ENCODE measurements at regions not wholly inside any gene's neighbourhood (a gene's known extent, or its start where the extent isn't known, plus 50 kb on each side); places are given as distances from the start of the nearest gene placed in this dataset.

- Histone ChIP-seq H3K27me3 (no peaks in the 10 kb centered on the region), H3K4me3 (no peak overlapping the region), H3K9me3 (replicated peaks) (no peaks in the 10 kb centered on the region; the same call in 1 of the 2 replicates), H3K36me3 (no peaks in the 10 kb centered on the region), H3K4me1 (peaks cover 8% of the 10 kb centered on the region; the same call in 1 of the 2 replicates), H3K27ac (no peak overlapping the region)
- DNase-seq, result no peak
These were observed 392.5 kb downstream of the TMEM167A start for GRCh38 chr5:82684659-82685058.

GRCh38 chr5:82684165-82684564 is 393.0 kb downstream of the TMEM167A start:
- no peaks in the 10 kb centered on the region; the same call in 1 of the 2 replicates for H3K9me3 ChIP-seq (replicated peaks)

GRCh38 chr5:82679660-82680059 is 397.5 kb downstream of the TMEM167A start:
- DNase-seq, result no peak
- no peaks in the 10 kb centered on the region for H3K36me3 ChIP-seq
- no peaks in the 10 kb centered on the region for H3K27me3 ChIP-seq
- H3K9me3 ChIP-seq (replicated peaks), result no peaks in the 10 kb centered on the region
- H3K4me1 ChIP-seq, result no peaks in the 10 kb centered on the region
- no peak overlapping the region for H3K27ac ChIP-seq
- H3K4me3 ChIP-seq, result no peak overlapping the region

More at GRCh38 chr5:82684165-82684564, 393.0 kb downstream of the TMEM167A start:
- no peaks in the 10 kb centered on the region for H3K27me3 ChIP-seq
- no peak for DNase-seq
- H3K36me3 ChIP-seq, result no peaks in the 10 kb centered on the region
- peaks cover 3% of the 10 kb centered on the region; the same call in 1 of the 2 replicates for H3K4me1 ChIP-seq
- H3K4me3 ChIP-seq, result no peak overlapping the region
- H3K27ac ChIP-seq, result no peak overlapping the region

GRCh38 chr5:82676661-82677060 is 398.5 kb upstream of the RPS23 start:
- no peaks in the 10 kb centered on the region for H3K36me3 ChIP-seq
- no peak for DNase-seq
- H3K27ac ChIP-seq, result no peak overlapping the region
- no peak overlapping the region for H3K4me3 ChIP-seq
- H3K27me3 ChIP-seq, result no peaks in the 10 kb centered on the region
- H3K9me3 ChIP-seq (replicated peaks), result no peaks in the 10 kb centered on the region
- H3K4me1 ChIP-seq, result no peaks in the 10 kb centered on the region

- Histone ChIP-seq H3K27me3 (no peaks in the 10 kb centered on the region), H3K27ac (no peak overlapping the region), H3K36me3 (no peaks in the 10 kb centered on the region), H3K9me3 (replicated peaks) (no peaks in the 10 kb centered on the region), H3K4me3 (no peak overlapping the region), H3K4me1 (no peaks in the 10 kb centered on the region)
- DNase-seq, result no peak
These were observed 396.5 kb upstream of the RPS23 start for GRCh38 chr5:82674671-82675070.

- no peak overlapping the region for H3K4me3 ChIP-seq
- H3K9me3 ChIP-seq (replicated peaks), result no peaks in the 10 kb centered on the region
- H3K4me1 ChIP-seq, result no peaks in the 10 kb centered on the region
- no peak overlapping the region for H3K27ac ChIP-seq
- H3K36me3 ChIP-seq, result no peaks in the 10 kb centered on the region
- no peak for DNase-seq
- no peaks in the 10 kb centered on the region for H3K27me3 ChIP-seq
These were observed 395.1 kb upstream of the RPS23 start for GRCh38 chr5:82673057-82673809.

- Histone ChIP-seq H3K27me3 (no peaks in the 10 kb centered on the region), H3K36me3 (no peaks in the 10 kb centered on the region), H3K4me3 (no peak overlapping the region), H3K9me3 (replicated peaks) (no peaks in the 10 kb centered on the region), H3K27ac (no peak overlapping the region), H3K4me1 (no peaks in the 10 kb centered on the region)
- no peak for DNase-seq
These were observed 392.5 kb upstream of the RPS23 start for GRCh38 chr5:82670692-82671091.

- Histone ChIP-seq H3K4me3 (no peak overlapping the region), H3K27me3 (no peaks in the 10 kb centered on the region)
- DNase-seq, result no peak
These were observed 391.6 kb upstream of the RPS23 start for GRCh38 chr5:82669720-82670119.

GRCh38 chr5:82666312-82666711 is 388.2 kb upstream of the RPS23 start:
- Histone ChIP-seq H3K27ac (no peak overlapping the region), H3K27me3 (no peaks in the 10 kb centered on the region), H3K36me3 (no peaks in the 10 kb centered on the region), H3K9me3 (replicated peaks) (no peaks in the 10 kb centered on the region), H3K4me3 (no peak overlapping the region), H3K4me1 (no peaks in the 10 kb centered on the region)
- no peak for DNase-seq

More at GRCh38 chr5:82669720-82670119, 391.6 kb upstream of the RPS23 start:
- H3K27ac ChIP-seq, result no peak overlapping the region
- H3K4me1 ChIP-seq, result no peaks in the 10 kb centered on the region
- H3K9me3 ChIP-seq (replicated peaks), result no peaks in the 10 kb centered on the region
- no peaks in the 10 kb centered on the region for H3K36me3 ChIP-seq

- DNase-seq, result peak in 1 of 2 experiments; percentile 9
- no peaks in the 10 kb centered on the region for H3K36me3 ChIP-seq
- no peaks in the 10 kb centered on the region for H3K27me3 ChIP-seq
These were observed 386.6 kb upstream of the RPS23 start for GRCh38 chr5:82664732-82665131.

GRCh38 chr5:82663225-82663624 is 385.1 kb upstream of the RPS23 start:
- Histone ChIP-seq H3K27ac (no peak overlapping the region), H3K4me1 (no peaks in the 10 kb centered on the region), H3K9me3 (replicated peaks) (no peaks in the 10 kb centered on the region), H3K4me3 (no peak overlapping the region), H3K27me3 (no peaks in the 10 kb centered on the region), H3K36me3 (no peaks in the 10 kb centered on the region)
- no peak for DNase-seq

More at GRCh38 chr5:82664732-82665131, 386.6 kb upstream of the RPS23 start:
- H3K4me3 ChIP-seq, result no peak overlapping the region
- H3K27ac ChIP-seq, result no peak overlapping the region
- no peaks in the 10 kb centered on the region for H3K4me1 ChIP-seq
- no peaks in the 10 kb centered on the region for H3K9me3 ChIP-seq (replicated peaks)

GRCh38 chr5:82662340-82662739 is 384.2 kb upstream of the RPS23 start:
- Histone ChIP-seq H3K27ac (no peak overlapping the region), H3K9me3 (replicated peaks) (no peaks in the 10 kb centered on the region)
- DNase-seq, result no peak

GRCh38 chr5:82661933-82662332 is 383.8 kb upstream of the RPS23 start:
- Histone ChIP-seq H3K9me3 (replicated peaks) (no peaks in the 10 kb centered on the region), H3K4me3 (no peak overlapping the region), H3K27ac (no peak overlapping the region), H3K4me1 (no peaks in the 10 kb centered on the region), H3K27me3 (no peaks in the 10 kb centered on the region), H3K36me3 (no peaks in the 10 kb centered on the region)
- DNase-seq, result no peak

More at GRCh38 chr5:82662340-82662739, 384.2 kb upstream of the RPS23 start:
- Histone ChIP-seq H3K27me3 (no peaks in the 10 kb centered on the region), H3K36me3 (no peaks in the 10 kb centered on the region), H3K4me3 (no peak overlapping the region), H3K4me1 (no peaks in the 10 kb centered on the region)

GRCh38 chr5:82661462-82661861 is 383.3 kb upstream of the RPS23 start:
- Histone ChIP-seq H3K27ac (no peak overlapping the region), H3K27me3 (no peaks in the 10 kb centered on the region), H3K4me1 (no peaks in the 10 kb centered on the region), H3K9me3 (replicated peaks) (no peaks in the 10 kb centered on the region), H3K4me3 (no peak overlapping the region), H3K36me3 (no peaks in the 10 kb centered on the region)
- DNase-seq, result no peak

- Histone ChIP-seq H3K27me3 (no peaks in the 10 kb centered on the region), H3K27ac (no peak overlapping the region), H3K36me3 (no peaks in the 10 kb centered on the region), H3K4me3 (no peak overlapping the region), H3K9me3 (replicated peaks) (no peaks in the 10 kb centered on the region), H3K4me1 (no peaks in the 10 kb centered on the region)
- no peak for DNase-seq
These were observed 381.0 kb upstream of the RPS23 start for GRCh38 chr5:82659115-82659514.

Data from SJCRH30 (cell line).